ENCODE measurements at regions not wholly inside any gene's neighbourhood (a gene's known extent, or its start where the extent isn't known, plus 50 kb on each side); places are given as distances from the start of the nearest gene placed in this dataset.

GRCh38 chr11:29351301-29351873 is 665.4 kb downstream of the KCNA4 start:
- Histone ChIP-seq H3K27ac (no peak overlapping the region), H3K4me3 (ENCODE audit: low read depth, low read length) (no peak overlapping the region), H3K36me3 (replicated peaks) (no peaks in the 10 kb centered on the region), H3K27me3 (replicated peaks) (no peaks in the 10 kb centered on the region)
- no peak for TF ChIP-seq CTCF (IDR thresholded peaks at IDR 0.05; ENCODE audit: low read depth, low read length, missing control alignments)
- no peak for DNase-seq
- in situ Hi-C loops (cut with HindIII; ENCODE audit: low pct_ligation_motif_present, low sequenced_read_pairs) = no loop called here

- H3K27me3 ChIP-seq (replicated peaks) = no peaks in the 10 kb centered on the region
- H3K27ac ChIP-seq = no peak overlapping the region
- TF ChIP-seq CTCF (IDR thresholded peaks at IDR 0.05; ENCODE audit: low read depth, low read length, missing control alignments) = peak; percentile 99
- H3K4me3 ChIP-seq (ENCODE audit: low read depth, low read length) = no peak overlapping the region
- peak; percentile 50 for DNase-seq
- H3K36me3 ChIP-seq (replicated peaks) = no peaks in the 10 kb centered on the region
- in situ Hi-C loops (cut with HindIII; ENCODE audit: low pct_ligation_motif_present, low sequenced_read_pairs) = no loop called here
Measured at GRCh38 chr11:29343465-29344333, 673.1 kb downstream of the KCNA4 start.

GRCh38 chr11:29336727-29337575 is 679.9 kb downstream of the KCNA4 start:
- TF ChIP-seq CTCF (IDR thresholded peaks at IDR 0.05; ENCODE audit: low read depth, low read length, missing control alignments) = no peak
- no peaks in the 10 kb centered on the region for H3K36me3 ChIP-seq (replicated peaks)
- H3K27ac ChIP-seq = no peak overlapping the region
- no peaks in the 10 kb centered on the region for H3K27me3 ChIP-seq (replicated peaks)
- H3K4me3 ChIP-seq (ENCODE audit: low read depth, low read length) = no peak overlapping the region
- in situ Hi-C loops (cut with HindIII; ENCODE audit: low pct_ligation_motif_present, low sequenced_read_pairs) = no loop called here
- DNase-seq = no peak

- in situ Hi-C loops (cut with HindIII; ENCODE audit: low pct_ligation_motif_present, low sequenced_read_pairs) = no loop called here
- H3K36me3 ChIP-seq (replicated peaks) = no peaks in the 10 kb centered on the region
- DNase-seq = no peak
- no peak overlapping the region for H3K27ac ChIP-seq
- TF ChIP-seq CTCF (IDR thresholded peaks at IDR 0.05; ENCODE audit: low read depth, low read length, missing control alignments) = no peak
- H3K27me3 ChIP-seq (replicated peaks) = no peaks in the 10 kb centered on the region
- no peak overlapping the region for H3K4me3 ChIP-seq (ENCODE audit: low read depth, low read length)
Measured at GRCh38 chr11:29334776-29335130, 682.1 kb downstream of the KCNA4 start.

GRCh38 chr11:29333993-29334775 is 682.6 kb downstream of the KCNA4 start:
- no peaks in the 10 kb centered on the region for H3K36me3 ChIP-seq (replicated peaks)
- peak; percentile 65 for DNase-seq
- TF ChIP-seq CTCF (IDR thresholded peaks at IDR 0.05; ENCODE audit: low read depth, low read length, missing control alignments) = peak; percentile 46
- H3K27me3 ChIP-seq (replicated peaks) = no peaks in the 10 kb centered on the region
- H3K27ac ChIP-seq = peak overlapping the region; percentile 19
- no peak overlapping the region for H3K4me3 ChIP-seq (ENCODE audit: low read depth, low read length)
- in situ Hi-C loops (cut with HindIII; ENCODE audit: low pct_ligation_motif_present, low sequenced_read_pairs) = no loop called here

Data from brain microvascular endothelial cell (primary cell).